HepG2 (cell line): ENCODE measurements at regions not wholly inside any gene's neighbourhood (a gene's known extent, or its start where the extent isn't known, plus 50 kb on each side); places are given as distances from the start of the nearest gene placed in this dataset.

ENCODE experiments used
- ATAC-seq: fragments of 200-7000 bp; cut with Tn5 transposase; 3 replicates; pipeline ENCODE4 v1.9.1; 2020; ENCODE audit warnings: mild to moderate bottlenecking, moderate library complexity
- BruUV-seq: library from RNA; stranded (reverse); fragments of 400-500 nt; replicated peaks from 2 replicates; lab custom pipeline; 2021; lab: Mats Ljungman, UMichigan
- CTCF ChIA-PET: fragments of 300-600 bp; formaldehyde crosslinking; extraction: SDS; loops from one replicate; lab custom pipeline; 2021; ENCODE audit warnings: low total read pairs, inconsistent platforms, low intra/inter-chr PET ratio; lab: Yijun Ruan, JAX
- POLR2A ChIA-PET: fragments of 350-600 bp; sonication (Branson Sonifier 250); formaldehyde crosslinking; loops from one replicate; lab custom pipeline; 2020; ENCODE audit warnings: antibody characterized with exemption, inconsistent platforms; lab: Yijun Ruan, JAX
- DNase-seq: peaks from one replicate; pipeline ENCODE4 v3.0.0-alpha.2; 2015; ENCODE audit warnings: low spot score
- FAIRE-seq: peaks from 3 replicates; lab custom pipeline; 2011; peaks lifted over from hg19 to GRCh38; lab: Jason Lieb, UNC
- H2AFZ ChIP-seq: one replicate; pipeline ENCODE4 v1.6.1; 2011; ENCODE audit warnings: low read length, inconsistent platforms
- H3K27ac ChIP-seq: fragments of 300-600 bp; 3 replicates; pipeline ENCODE4 v1.8.0; 2011; ENCODE audit warnings: mixed run types, mild to moderate bottlenecking, mixed read lengths, low read length, inconsistent platforms; ENCODE audit not compliant: insufficient read depth; ENCODE audit errors: extremely low read length
- H3K27me3 ChIP-seq, 2 experiments: fragments of 200-600 bp in 1 of 2; 2 replicates in 1 of 2; 3 replicates in 1 of 2; pipeline versions ENCODE4 v1.6.0 to v1.8.0; 2011; ENCODE audit warnings: low read length in 2 of 2, mild to moderate bottlenecking in 2 of 2, moderate library complexity in 2 of 2, inconsistent platforms in 1 of 2; ENCODE audit not compliant: insufficient read depth in 2 of 2, control insufficient read depth in 1 of 2
- H3K36me3 ChIP-seq, 2 experiments: fragments of 200-600 bp in 1 of 2; replicated peaks in 1 of 2; 2 replicates in 1 of 2; 3 replicates in 1 of 2; pipeline versions ENCODE4 v1.5.1 to v1.8.0; 2011; ENCODE audit warnings: low read length in 2 of 2, inconsistent platforms in 1 of 2; ENCODE audit not compliant: insufficient read depth in 2 of 2, control insufficient read depth in 1 of 2
- H3K4me1 ChIP-seq: 2 replicates; pipeline ENCODE4 v1.5.1; 2012; ENCODE audit warnings: low read length, inconsistent platforms; ENCODE audit not compliant: insufficient read depth
- H3K4me2 ChIP-seq: 2 replicates; pipeline ENCODE4 v1.6.0; 2011; ENCODE audit warnings: low read depth, low read length, inconsistent platforms
- H3K4me3 ChIP-seq, 3 experiments: fragments of 200-600 bp in 1 of 3; sonication (generic), shearing (Covaris generic) in 1 of 3; replicated peaks in 1 of 3; 2 replicates each; pipeline ENCODE4 v1.5.1; 2011 to 2016; ENCODE audit warnings: low read length in 3 of 3, inconsistent platforms in 2 of 3, low read depth in 2 of 3, mild to moderate bottlenecking in 2 of 3, control low read depth in 1 of 3, mixed read lengths in 1 of 3; ENCODE audit not compliant: insufficient read depth in 1 of 3
- H3K79me2 ChIP-seq: one replicate; pipeline ENCODE4 v1.6.1; 2011; ENCODE audit warnings: low read length, inconsistent platforms; ENCODE audit not compliant: insufficient read depth
- H3K9ac ChIP-seq: 2 replicates; pipeline ENCODE4 v1.6.0; 2011; ENCODE audit warnings: mild to moderate bottlenecking, low read depth, low read length, inconsistent platforms; ENCODE audit not compliant: insufficient read depth
- H3K9me3 ChIP-seq: 2 replicates; pipeline ENCODE4 v1.5.1; 2012; ENCODE audit warnings: mild to moderate bottlenecking, low read length
- H4K20me1 ChIP-seq: 2 replicates; pipeline ENCODE4 v1.6.0; 2011; ENCODE audit warnings: inconsistent platforms, mild to moderate bottlenecking, low read length, moderate library complexity; ENCODE audit not compliant: insufficient read depth
- BORCS8-MEF2B ChIP-seq: sonication (generic); formaldehyde crosslinking; IDR thresholded peaks from 2 replicates; pipeline ENCODE4 v1.8.0; 2022; ENCODE audit warnings: mild to moderate bottlenecking, missing genetic modification reagents
- CEBPG ChIP-seq: IDR thresholded peaks from 2 replicates; pipeline ENCODE4 v1.6.1; 2016
- ELK4 ChIP-seq: sonication (generic); formaldehyde crosslinking; IDR thresholded peaks from 2 replicates; pipeline ENCODE4 v1.9.0; 2021; ENCODE audit warnings: missing genetic modification reagents, borderline replicate concordance
- MED1 ChIP-seq: sonication (generic); formaldehyde crosslinking; IDR thresholded peaks from 2 replicates; pipeline ENCODE4 v1.4.0; 2020; ENCODE audit warnings: missing genetic modification reagents
- NFIB ChIP-seq: sonication (generic); formaldehyde crosslinking; IDR thresholded peaks from 2 replicates; pipeline ENCODE4 v1.9.0; 2021; ENCODE audit warnings: missing genetic modification reagents, mild to moderate bottlenecking, borderline replicate concordance
- POLR2G ChIP-seq: fragments of 200-400 bp; formaldehyde crosslinking; IDR thresholded peaks from 2 replicates; pipeline ENCODE4 v1.6.1; 2018; ENCODE audit warnings: mild to moderate bottlenecking, low read depth, low read length, moderate library complexity
- RAD51 ChIP-seq: fragments of 450-650 bp; IDR thresholded peaks from 2 replicates; pipeline ENCODE4 v1.6.1; 2016; ENCODE audit warnings: borderline replicate concordance
- REXO4 ChIP-seq: sonication (generic); formaldehyde crosslinking; IDR thresholded peaks from 2 replicates; pipeline ENCODE4 v1.8.0; 2022; ENCODE audit warnings: missing genetic modification reagents, mild to moderate bottlenecking, borderline replicate concordance
- SALL2 ChIP-seq: sonication (generic); formaldehyde crosslinking; IDR thresholded peaks from 2 replicates; pipeline ENCODE4 v1.8.1; 2023; ENCODE audit warnings: mild to moderate bottlenecking, missing genetic modification reagents, inconsistent platforms
- SMAD1 ChIP-seq: sonication (generic); formaldehyde crosslinking; IDR thresholded peaks from 2 replicates; pipeline ENCODE4 v1.4.0; 2020; ENCODE audit warnings: missing genetic modification reagents, low read depth, mild to moderate bottlenecking, borderline replicate concordance
- YEATS4 ChIP-seq: sonication (generic); formaldehyde crosslinking; IDR thresholded peaks from 2 replicates; pipeline ENCODE4 v1.4.0; 2020; ENCODE audit warnings: missing genetic modification reagents, borderline replicate concordance
- ZBTB7B ChIP-seq: sonication (generic); formaldehyde crosslinking; IDR thresholded peaks from 2 replicates; pipeline ENCODE4 v1.4.0; 2020; ENCODE audit warnings: missing genetic modification reagents
- ZNF883 ChIP-seq: sonication (generic); formaldehyde crosslinking; IDR thresholded peaks from 2 replicates; pipeline ENCODE4 v1.5.1; 2020; ENCODE audit warnings: mild to moderate bottlenecking, missing genetic modification reagents; ENCODE audit errors: not compliant biosample characterization
- ZSCAN12 ChIP-seq: sonication (generic); formaldehyde crosslinking; IDR thresholded peaks from 2 replicates; pipeline ENCODE4 v1.9.0; 2021; ENCODE audit warnings: mild to moderate bottlenecking, missing genetic modification reagents
- WGBS: methylation state at CpG from one replicate; pipeline ENCODE4 v1.1.6; 2017; ENCODE audit warnings: low lambda C conversion rate; 5-methylcytosine and 5-hydroxymethylcytosine counted together
- in situ Hi-C: cut with HindIII; loops from 2 replicates; pipeline ENCODE4 v1.10.0; 2017; ENCODE audit warnings: low pct_unique_long_range_greater_than_20kb; ENCODE audit not compliant: extremely low pct_ligation_motif_present
- intact Hi-C: fragments of 100-400 bp; cut with micrococcal nuclease; formaldehyde crosslinking; loops from one replicate; pipeline ENCODE4 v1.10.0; 2022; ENCODE audit not compliant: unreplicated experiment

GRCh38 chr2:150997702-150998440 is 263.8 kb downstream of the RBM43 start:
- no peak for DNase-seq
- TF ChIP-seq ZBTB7B (CRISPR knock-in tag) (no peak), REXO4 (CRISPR knock-in tag) (no peak), SALL2 (CRISPR knock-in tag) (no peak), ZNF883 (no peak), RAD51 (no peak), SMAD1 (CRISPR knock-in tag) (no peak), BORCS8-MEF2B (no peak), YEATS4 (no peak), ZSCAN12 (CRISPR knock-in tag) (no peak), CEBPG (CRISPR knock-in tag) (no peak), MED1 (CRISPR knock-in tag) (no peak), POLR2G (no peak), ELK4 (CRISPR knock-in tag) (no peak), NFIB (no peak)
- TF ChIP-seq, all 625 proteins: peak for 0
- no peaks in the 10 kb centered on the region for H3K79me2 ChIP-seq
- FAIRE-seq (no peak), ATAC-seq (no peak)
- POLR2A ChIA-PET = no interaction called here
- in situ Hi-C loops = no loop called here
- no peaks in the 10 kb centered on the region for H3K36me3 ChIP-seq
- no TSS peak for BruUV-seq
- no peaks in the 10 kb centered on the region for H4K20me1 ChIP-seq
- no peak overlapping the region for H2AFZ ChIP-seq
- CTCF ChIA-PET = no interaction called here
- no peaks in the 10 kb centered on the region for H3K4me1 ChIP-seq
- no peak overlapping the region for H3K4me3 ChIP-seq
- no peak overlapping the region for H3K9ac ChIP-seq
- no peaks in the 10 kb centered on the region for H3K9me3 ChIP-seq
- WGBS = 23% methylated on average over 7 of the region's 7 CpGs
- intact Hi-C loops = no loop called here
- no peak overlapping the region for H3K27ac ChIP-seq
- H3K27me3 ChIP-seq = no peaks in the 10 kb centered on the region
- H3K4me2 ChIP-seq = no peak overlapping the region
